WTC11 (cell line): ENCODE measurements at regions not wholly inside any gene's neighbourhood (a gene's known extent, or its start where the extent isn't known, plus 50 kb on each side); places are given as distances from the start of the nearest gene placed in this dataset.

Experiments
- ATAC-seq: fragments of 200-7000 bp; cut with Tn5 transposase; 2 replicates; pipeline ENCODE4 v1.10.0; 2021; ENCODE audit warnings: mild to moderate bottlenecking, moderate library complexity
- CTCF ChIA-PET: fragments of 300-600 bp; sonication (Branson Sonifier 250); formaldehyde crosslinking; loops from one replicate; lab custom pipeline; 2021; ENCODE audit warnings: antibody characterized with exemption; lab: Charles Lee
- POLR2A ChIA-PET: fragments of 350-600 bp; sonication (Branson Sonifier 250); formaldehyde crosslinking; loops from one replicate; lab custom pipeline; 2021; ENCODE audit warnings: antibody characterized with exemption; lab: Charles Lee
- DNase-seq: peaks from one replicate; pipeline ENCODE4 v3.0.0; 2021; ENCODE audit warnings: low spot score
- H3K27ac Mint-ChIP-seq: 2 replicates; pipeline ENCODE4 v1.8.0; 2021; ENCODE audit warnings: mixed read lengths
- H3K27me3 Mint-ChIP-seq: 2 replicates; pipeline ENCODE4 v1.8.0; 2021; ENCODE audit warnings: low read depth, mild to moderate bottlenecking, moderate library complexity, mixed read lengths
- H3K36me3 Mint-ChIP-seq: 2 replicates; pipeline ENCODE4 v1.8.0; 2021; ENCODE audit warnings: mixed read lengths
- H3K4me1 Mint-ChIP-seq: 2 replicates; pipeline ENCODE4 v1.8.0; 2022; ENCODE audit warnings: mixed read lengths
- H3K4me3 Mint-ChIP-seq: 2 replicates; pipeline ENCODE4 v1.8.0; 2021; ENCODE audit warnings: mild to moderate bottlenecking, moderate library complexity, mixed read lengths
- H3K9me3 Mint-ChIP-seq: 2 replicates; pipeline ENCODE4 v1.8.0; 2021; ENCODE audit warnings: mixed read lengths
- ATF3 ChIP-seq: sonication (generic); formaldehyde crosslinking; conservative IDR thresholded peaks from 2 replicates; pipeline ENCODE4 v1.8.1; 2022; ENCODE audit warnings: mild to moderate bottlenecking, missing genetic modification reagents
- CDX4 ChIP-seq: fragments of 250-450 bp; sonication (Bioruptor Pico); IDR thresholded peaks from 2 replicates; pipeline ENCODE4 v1.9.0; 2021; ENCODE audit warnings: moderate library complexity, mild to moderate bottlenecking, inconsistent platforms, borderline replicate concordance
- GABPB1 ChIP-seq: sonication (generic); formaldehyde crosslinking; IDR thresholded peaks from 2 replicates; pipeline ENCODE4 v1.8.1; 2023; ENCODE audit warnings: mild to moderate bottlenecking, missing genetic modification reagents
- JUN ChIP-seq: sonication (generic); formaldehyde crosslinking; IDR thresholded peaks from 2 replicates; pipeline ENCODE4 v1.8.0; 2023; ENCODE audit warnings: mild to moderate bottlenecking, missing genetic modification reagents
- NR3C1 ChIP-seq: sonication (generic); formaldehyde crosslinking; conservative IDR thresholded peaks from 2 replicates; pipeline ENCODE4 v1.8.1; 2023; ENCODE audit warnings: low read depth, mild to moderate bottlenecking, missing genetic modification reagents
- PRDM15 ChIP-seq: sonication (generic); formaldehyde crosslinking; IDR thresholded peaks from 2 replicates; pipeline ENCODE4 v1.8.0; 2022; ENCODE audit warnings: missing genetic modification reagents
- SMAD3 ChIP-seq: sonication (generic); formaldehyde crosslinking; IDR thresholded peaks from 2 replicates; pipeline ENCODE4 v1.8.0; 2022; ENCODE audit warnings: missing genetic modification reagents, mild to moderate bottlenecking, borderline replicate concordance
- TCF7 ChIP-seq: sonication (generic); formaldehyde crosslinking; IDR thresholded peaks from 2 replicates; pipeline ENCODE4 v1.8.0; 2022; ENCODE audit warnings: mild to moderate bottlenecking, low read depth, missing genetic modification reagents, moderate library complexity
- ZBTB21 ChIP-seq: sonication (generic); formaldehyde crosslinking; IDR thresholded peaks from 2 replicates; pipeline ENCODE4 v1.8.1; 2023; ENCODE audit warnings: mild to moderate bottlenecking, missing genetic modification reagents, borderline replicate concordance
- ZMAT4 ChIP-seq: fragments of 250-450 bp; sonication (Bioruptor Pico); IDR thresholded peaks from 2 replicates; pipeline ENCODE4 v1.9.0; 2021; ENCODE audit warnings: mild to moderate bottlenecking
- ZNF138 ChIP-seq: sonication (generic); formaldehyde crosslinking; conservative IDR thresholded peaks from 2 replicates; pipeline ENCODE4 v1.8.1; 2022; ENCODE audit warnings: mild to moderate bottlenecking, moderate library complexity, missing genetic modification reagents
- ZNF423 ChIP-seq: fragments of 250-450 bp; sonication (Bioruptor Pico); IDR thresholded peaks from 2 replicates; pipeline ENCODE4 v2.1.2; 2022; ENCODE audit warnings: mild to moderate bottlenecking, moderate library complexity
- ZNF512 ChIP-seq: sonication (generic); formaldehyde crosslinking; IDR thresholded peaks from 2 replicates; pipeline ENCODE4 v1.8.1; 2022; ENCODE audit warnings: missing genetic modification reagents, borderline replicate concordance
- ZNF671 ChIP-seq: fragments of 250-450 bp; sonication (Bioruptor Pico); IDR thresholded peaks from 2 replicates; pipeline ENCODE4 v1.8.0; 2021; ENCODE audit warnings: mild to moderate bottlenecking

GRCh38 chr6:22146931-22147701 is 149.7 kb downstream of the PRL start:
- peaks cover 3% of the 10 kb centered on the region; the same call in 1 of the 2 replicates for H3K9me3 Mint-ChIP-seq
- peaks cover 57% of the 10 kb centered on the region for H3K4me1 Mint-ChIP-seq
- ChIA-PET POLR2A (interaction anchor here (1.2 kb wide), 1 partner anchor 278 kb away, joined by 3 read pairs; no protein-coding TSS in a partner anchor), CTCF (interaction anchor here (0.6 to 1.3 kb wide), 3 partner anchors 10 to 530 kb away, joined by 3 to 4 read pairs (median 3); no protein-coding TSS in a partner anchor)
- no peak for TF ChIP-seq GABPB1 (CRISPR knock-in tag)
- TF ChIP-seq ZMAT4 (CRISPR knock-in tag) = no peak
- no peak for TF ChIP-seq JUN (CRISPR knock-in tag)
- no peak for TF ChIP-seq ZNF512 (CRISPR knock-in tag)
- TF ChIP-seq CDX4 (CRISPR knock-in tag) = no peak
- TF ChIP-seq ZNF423 (CRISPR knock-in tag) = no peak
- DNase-seq = no peak
- H3K4me3 Mint-ChIP-seq = no peak overlapping the region
- peak overlapping the region; percentile 73 for H3K27ac Mint-ChIP-seq
- ATAC-seq = no peak
- H3K27me3 Mint-ChIP-seq = no peaks in the 10 kb centered on the region
- H3K36me3 Mint-ChIP-seq = no peaks in the 10 kb centered on the region

GRCh38 chr6:22147921-22148776 is 148.7 kb downstream of the PRL start:
- DNase-seq (no peak), ATAC-seq (peak; percentile 16)
- CTCF ChIA-PET = interaction anchor here (0.9 to 1.3 kb wide), 2 partner anchors 9 to 323 kb away, joined by 3 to 4 read pairs; no protein-coding TSS in a partner anchor
- TF ChIP-seq ATF3 (CRISPR knock-in tag) = no peak
- no peak for TF ChIP-seq ZBTB21 (CRISPR knock-in tag)
- TF ChIP-seq TCF7 (CRISPR knock-in tag) = no peak
- TF ChIP-seq PRDM15 = no peak
- no peak for TF ChIP-seq ZNF671 (CRISPR knock-in tag)
- TF ChIP-seq SMAD3 (CRISPR knock-in tag) = no peak
- no peak for TF ChIP-seq ZNF138
- no peak for TF ChIP-seq NR3C1 (CRISPR knock-in tag)
- H3K4me1 Mint-ChIP-seq = peaks cover 59% of the 10 kb centered on the region
- H3K4me3 Mint-ChIP-seq = no peak overlapping the region; the same call in 1 of the 2 replicates
- H3K36me3 Mint-ChIP-seq = no peaks in the 10 kb centered on the region
- POLR2A ChIA-PET = no interaction called here
- H3K27ac Mint-ChIP-seq = peak overlapping the region; percentile 78
- H3K9me3 Mint-ChIP-seq = peaks cover 3% of the 10 kb centered on the region; the same call in 1 of the 2 replicates
- no peaks in the 10 kb centered on the region for H3K27me3 Mint-ChIP-seq
